GM23338 (cell line): ENCODE measurements at regions not wholly inside any gene's neighbourhood (a gene's known extent, or its start where the extent isn't known, plus 50 kb on each side); places are given as distances from the start of the nearest gene placed in this dataset.

ENCODE experiments used
- ATAC-seq: fragments of 200-7000 bp; cut with Tn5 transposase; 3 replicates; pipeline ENCODE4 v1.9.1; 2020
- DNase-seq: peaks from one replicate; pipeline ENCODE4 v3.0.0-alpha.2; 2015; ENCODE audit warnings: low spot score
- H2AFZ ChIP-seq: fragments of 200-600 bp; sonication (generic); 2 replicates; pipeline ENCODE4 v1.8.0; 2016; ENCODE audit warnings: antibody characterized with exemption, mild to moderate bottlenecking, moderate library complexity
- H3F3A ChIP-seq: fragments of 200-600 bp; sonication (generic); replicated peaks from 2 replicates; pipeline ENCODE4 v1.8.0; 2017; ENCODE audit warnings: antibody characterized with exemption, mixed run types, low read depth
- H3K27ac ChIP-seq: fragments of 200-600 bp; sonication (generic); 2 replicates; pipeline ENCODE4 v1.6.1; 2016; ENCODE audit warnings: low read depth
- H3K27me3 ChIP-seq: fragments of 200-600 bp; sonication (generic); 2 replicates; pipeline ENCODE4 v1.8.0; 2016; ENCODE audit warnings: mild to moderate bottlenecking, mixed run types, moderate library complexity; ENCODE audit not compliant: insufficient read depth
- H3K36me3 ChIP-seq: fragments of 200-600 bp; sonication (generic); 2 replicates; pipeline ENCODE4 v1.8.0; 2016; ENCODE audit warnings: mild to moderate bottlenecking; ENCODE audit not compliant: insufficient read depth
- H3K4me1 ChIP-seq: fragments of 200-600 bp; sonication (generic); 2 replicates; pipeline ENCODE4 v1.8.0; 2016; ENCODE audit warnings: mild to moderate bottlenecking, moderate library complexity; ENCODE audit not compliant: insufficient read depth
- H3K4me2 ChIP-seq: fragments of 200-600 bp; sonication (generic); 2 replicates; pipeline ENCODE4 v1.7.1; 2017; ENCODE audit warnings: mixed run types
- H3K4me3 ChIP-seq: fragments of 200-600 bp; sonication (generic); 2 replicates; pipeline ENCODE4 v1.6.1; 2016; ENCODE audit warnings: mixed run types
- H3K79me2 ChIP-seq: fragments of 200-600 bp; sonication (generic); replicated peaks from 2 replicates; pipeline ENCODE4 v1.8.0; 2017; ENCODE audit warnings: mild to moderate bottlenecking; ENCODE audit not compliant: insufficient read depth
- H3K9me2 ChIP-seq: fragments of 200-600 bp; sonication (generic); 2 replicates; pipeline ENCODE4 v1.8.0; 2017; ENCODE audit not compliant: insufficient read depth
- H4K20me1 ChIP-seq: fragments of 200-600 bp; sonication (generic); replicated peaks from 2 replicates; pipeline ENCODE4 v1.8.0; 2017; ENCODE audit warnings: mild to moderate bottlenecking; ENCODE audit not compliant: insufficient read depth
- H3K27ac Mint-ChIP-seq: 2 replicates; pipeline ENCODE4 v1.8.0; 2020; ENCODE audit warnings: inconsistent platforms, mild to moderate bottlenecking, moderate library complexity, mixed read lengths
- H3K27me3 Mint-ChIP-seq: 3 replicates; pipeline ENCODE4 v1.8.0; 2022; ENCODE audit warnings: low read depth, mild to moderate bottlenecking, moderate library complexity, mixed read lengths, inconsistent platforms; ENCODE audit not compliant: insufficient read depth, poor library complexity
- H3K36me3 Mint-ChIP-seq: 3 replicates; pipeline ENCODE4 v1.8.0; 2021; ENCODE audit warnings: low read depth, mild to moderate bottlenecking, inconsistent platforms, moderate library complexity, mixed read lengths
- H3K4me1 Mint-ChIP-seq: 3 replicates; pipeline ENCODE4 v1.8.0; 2020; ENCODE audit warnings: mild to moderate bottlenecking, inconsistent platforms, mixed read lengths
- H3K4me3 Mint-ChIP-seq: 3 replicates; pipeline ENCODE4 v1.8.0; 2021; ENCODE audit warnings: moderate library complexity, mild to moderate bottlenecking, inconsistent platforms, mixed read lengths
- H3K9me3 Mint-ChIP-seq: 3 replicates; pipeline ENCODE4 v1.8.0; 2020; ENCODE audit warnings: moderate library complexity, mild to moderate bottlenecking, inconsistent platforms, mixed read lengths
- CTCF ChIP-seq, 2 experiments: fragments of 200-600 bp in 1 of 2; sonication (generic) in 1 of 2; conservative IDR thresholded peaks; 2 replicates each; pipeline versions ENCODE4 v1.5.1 to v1.6.1; 2016 to 2017; ENCODE audit warnings: antibody characterized with exemption in 2 of 2, low read depth in 2 of 2, mild to moderate bottlenecking in 2 of 2, moderate library complexity in 1 of 2
- ETS1 ChIP-seq: IDR thresholded peaks from 2 replicates; pipeline ENCODE4 v1.6.1; 2016; ENCODE audit warnings: antibody characterized with exemption
- EZH2 ChIP-seq: fragments of 200-600 bp; sonication (generic); IDR thresholded peaks from one replicate; pipeline ENCODE4 v1.8.0; 2017; ENCODE audit warnings: antibody characterized with exemption, mild to moderate bottlenecking, low read depth; ENCODE audit not compliant: unreplicated experiment
- EZH2phosphoT487 ChIP-seq: fragments of 200-600 bp; sonication (generic); IDR thresholded peaks from one replicate; pipeline ENCODE4 v1.8.1; 2018; ENCODE audit warnings: antibody characterized with exemption; ENCODE audit not compliant: unreplicated experiment
- JUNB ChIP-seq: IDR thresholded peaks from one replicate; pipeline ENCODE4 v1.6.1; 2016; ENCODE audit warnings: antibody characterized with exemption; ENCODE audit not compliant: unreplicated experiment
- NANOG ChIP-seq: IDR thresholded peaks from 2 replicates; pipeline ENCODE4 v1.6.1; 2016; ENCODE audit warnings: antibody characterized with exemption, borderline replicate concordance
- STAT1 ChIP-seq: IDR thresholded peaks from one replicate; pipeline ENCODE4 v1.6.1; 2016; ENCODE audit warnings: antibody characterized with exemption; ENCODE audit not compliant: unreplicated experiment
- ZNF114 ChIP-seq: fragments of 250-450 bp; sonication (Bioruptor Pico); IDR thresholded peaks from 2 replicates; pipeline ENCODE4 v1.5.0; 2020; ENCODE audit warnings: mild to moderate bottlenecking, moderate library complexity
- ZNF331 ChIP-seq: fragments of 250-450 bp; sonication (Bioruptor Pico); IDR thresholded peaks from 2 replicates; pipeline ENCODE4 v1.5.0; 2020; ENCODE audit warnings: low read depth, mild to moderate bottlenecking, moderate library complexity

GRCh38 chrX:146144039-146144438 is 326.4 kb downstream of the SLITRK2 start (continued):
- TF ChIP-seq CTCF (conservative IDR thresholded peaks at IDR 0.05; ENCODE audit: low read depth in 2 of 2) (no peak), JUNB (no peak)

- TF ChIP-seq STAT1 (no peak), NANOG (no peak), CTCF (conservative IDR thresholded peaks at IDR 0.05; ENCODE audit: low read depth in 2 of 2) (no peak), ZNF114 (CRISPR knock-in tag) (no peak), JUNB (no peak), EZH2phosphoT487 (no peak)
- H3K4me3 Mint-ChIP-seq, result no peak overlapping the region
- Histone ChIP-seq H3K4me1 (no peaks in the 10 kb centered on the region), H3K79me2 (no peaks in the 10 kb centered on the region), H3K27ac (no peak overlapping the region), H3K36me3 (no peaks in the 10 kb centered on the region), H3K27me3 (no peaks in the 10 kb centered on the region), H3K4me3 (no peak overlapping the region), H3K4me2 (no peak overlapping the region), H3F3A (no peaks in the 10 kb centered on the region), H4K20me1 (no peaks in the 10 kb centered on the region), H2AFZ (no peak overlapping the region), H3K9me2 (no peaks in the 10 kb centered on the region)
- H3K36me3 Mint-ChIP-seq, result no peaks in the 10 kb centered on the region; the same call in 2 of the 3 replicates
- DNase-seq (no peak), ATAC-seq (no peak)
- H3K27me3 Mint-ChIP-seq, result no peaks in the 10 kb centered on the region
- H3K4me1 Mint-ChIP-seq, result no peaks in the 10 kb centered on the region
- no peak overlapping the region for H3K27ac Mint-ChIP-seq
- H3K9me3 Mint-ChIP-seq, result peaks cover 32% of the 10 kb centered on the region
Measured at GRCh38 chrX:146154191-146154590, 336.6 kb downstream of the SLITRK2 start.

- Histone ChIP-seq H3K36me3 (no peaks in the 10 kb centered on the region), H3K79me2 (no peaks in the 10 kb centered on the region), H3K27me3 (no peaks in the 10 kb centered on the region), H3K9me2 (no peaks in the 10 kb centered on the region), H4K20me1 (no peaks in the 10 kb centered on the region), H3K4me1 (no peaks in the 10 kb centered on the region), H2AFZ (no peak overlapping the region), H3F3A (no peaks in the 10 kb centered on the region), H3K27ac (no peak overlapping the region), H3K4me3 (no peak overlapping the region), H3K4me2 (no peak overlapping the region)
- no peak overlapping the region for H3K27ac Mint-ChIP-seq
- H3K4me3 Mint-ChIP-seq, result no peak overlapping the region
- no peak for ATAC-seq
- no peak for TF ChIP-seq ZNF331 (CRISPR knock-in tag)
- no peak for TF ChIP-seq CTCF (conservative IDR thresholded peaks at IDR 0.05; ENCODE audit: low read depth in 2 of 2)
- TF ChIP-seq ETS1, result no peak
- TF ChIP-seq EZH2, result no peak
- TF ChIP-seq JUNB, result no peak
- no peak for TF ChIP-seq STAT1
- TF ChIP-seq EZH2phosphoT487, result no peak
- no peaks in the 10 kb centered on the region for H3K4me1 Mint-ChIP-seq
- no peak for DNase-seq
- H3K9me3 Mint-ChIP-seq, result peaks cover 46% of the 10 kb centered on the region
- H3K27me3 Mint-ChIP-seq, result no peaks in the 10 kb centered on the region
- no peaks in the 10 kb centered on the region; the same call in 2 of the 3 replicates for H3K36me3 Mint-ChIP-seq
Measured at GRCh38 chrX:146160443-146161203, 343.0 kb downstream of the SLITRK2 start.
